SK-N-SH (cell line): ENCODE measurements at regions not wholly inside any gene's neighbourhood (a gene's known extent, or its start where the extent isn't known, plus 50 kb on each side); places are given as distances from the start of the nearest gene placed in this dataset.

Source experiments
- CTCF ChIP-seq: fragments of 200-600 bp; sonication (generic); IDR thresholded peaks from 2 replicates; pipeline ENCODE4 v1.6.1; 2017; ENCODE audit warnings: antibody characterized with exemption, mild to moderate bottlenecking, moderate library complexity
- EP300 ChIP-seq, 2 experiments: IDR thresholded peaks; 2 replicates each; pipeline versions ENCODE4 v1.4.0 to v1.6.1; 2012; ENCODE audit warnings: borderline replicate concordance in 1 of 2, low read depth in 1 of 2, low read length in 1 of 2
- MAX ChIP-seq: IDR thresholded peaks from 2 replicates; pipeline ENCODE4 v1.4.0; 2012; ENCODE audit warnings: low read depth
- NRF1 ChIP-seq: IDR thresholded peaks from 2 replicates; pipeline ENCODE4 v1.6.1; 2012; ENCODE audit warnings: low read depth, mild to moderate bottlenecking, low read length
- PBX3 ChIP-seq: IDR thresholded peaks from 2 replicates; pipeline ENCODE4; 2012
- REST ChIP-seq: IDR thresholded peaks from 2 replicates; pipeline ENCODE4 v1.6.1; 2012; ENCODE audit warnings: mild to moderate bottlenecking, low read depth, low read length, moderate library complexity
- RFX5 ChIP-seq: IDR thresholded peaks from 2 replicates; pipeline ENCODE4 v1.6.1; 2012; ENCODE audit warnings: mild to moderate bottlenecking, improper control_type of control experiment, low read length
- TAF1 ChIP-seq: IDR thresholded peaks from 2 replicates; pipeline ENCODE4 v1.6.1; 2012; ENCODE audit warnings: low read depth, mild to moderate bottlenecking, low read length, moderate library complexity, borderline replicate concordance
- ZBTB33 ChIP-seq: IDR thresholded peaks from 2 replicates; pipeline ENCODE4 v1.4.0; 2012; ENCODE audit warnings: low read depth, borderline replicate concordance

- TF ChIP-seq ZBTB33 (no peak), CTCF (no peak), REST (no peak), EP300 (IDR thresholded peaks at IDR 0.05; ENCODE audit: borderline replicate concordance in 1 of 2, low read depth in 1 of 2, low read length in 1 of 2) (no peak; a peak in 1 of 4 replicates), PBX3 (no peak), MAX (no peak), RFX5 (no peak), TAF1 (no peak), NRF1 (no peak)
These were observed 568.7 kb upstream of the LRRN3 start for GRCh38 chr7:110522061-110522760.
